ENCODE measurements at regions not wholly inside any gene's neighbourhood (a gene's known extent, or its start where the extent isn't known, plus 50 kb on each side); places are given as distances from the start of the nearest gene placed in this dataset.

GRCh38 chr2:21910832-21911507, 787.2 kb downstream of the TDRD15 start:
- DNase-seq, result no peak

GRCh38 chr2:21912405-21912804, 788.6 kb downstream of the TDRD15 start:
- no peak for DNase-seq

DNA sequence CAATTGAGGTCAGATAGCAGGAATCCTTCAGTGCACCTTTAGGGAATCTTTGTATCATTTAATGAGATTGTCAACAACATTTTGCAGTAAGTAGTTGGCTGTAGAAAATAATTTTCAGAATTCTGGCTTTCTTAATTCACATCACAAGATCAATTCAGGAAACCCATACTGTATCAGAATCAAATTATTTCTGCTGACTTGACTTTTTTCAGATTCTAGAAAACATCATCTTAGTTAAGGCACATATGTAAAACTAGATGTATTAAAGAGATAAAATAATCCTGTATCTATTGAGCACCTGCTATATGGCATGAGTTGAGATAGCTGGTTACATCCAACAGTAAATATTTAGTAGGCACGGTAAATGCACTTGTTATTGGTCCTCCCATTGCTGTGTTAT, 791.4 kb downstream of the TDRD15 start:
- no peak for DNase-seq

GRCh38 chr2:21916934-21917522, 793.3 kb downstream of the TDRD15 start:
- DNase-seq, result no peak

GRCh38 chr2:21920721-21921120, 797.0 kb downstream of the TDRD15 start:
- DNase-seq, result no peak

- no peak for DNase-seq
Measured at GRCh38 chr2:21924640-21925285, 801.0 kb downstream of the TDRD15 start.

DNA sequence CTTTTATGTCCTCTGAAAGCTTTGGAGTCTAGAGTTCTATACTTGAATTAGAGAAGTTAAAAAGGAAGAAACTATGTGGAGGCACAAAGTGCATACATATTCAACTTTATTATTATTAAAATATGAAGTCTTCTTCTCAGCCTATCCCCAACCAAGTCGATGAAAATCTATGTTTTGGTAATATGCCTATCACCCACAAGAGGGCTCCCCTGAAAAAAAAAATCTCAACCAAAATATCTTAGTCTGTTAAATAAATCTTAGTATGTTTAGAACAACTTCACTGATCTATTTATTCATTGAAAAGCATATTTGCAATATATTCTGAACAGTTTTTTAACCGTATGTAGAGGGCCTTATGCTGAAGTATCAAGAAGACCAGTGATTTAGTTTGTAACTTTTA, 804.5 kb downstream of the TDRD15 start:
- no peak for DNase-seq

DNA sequence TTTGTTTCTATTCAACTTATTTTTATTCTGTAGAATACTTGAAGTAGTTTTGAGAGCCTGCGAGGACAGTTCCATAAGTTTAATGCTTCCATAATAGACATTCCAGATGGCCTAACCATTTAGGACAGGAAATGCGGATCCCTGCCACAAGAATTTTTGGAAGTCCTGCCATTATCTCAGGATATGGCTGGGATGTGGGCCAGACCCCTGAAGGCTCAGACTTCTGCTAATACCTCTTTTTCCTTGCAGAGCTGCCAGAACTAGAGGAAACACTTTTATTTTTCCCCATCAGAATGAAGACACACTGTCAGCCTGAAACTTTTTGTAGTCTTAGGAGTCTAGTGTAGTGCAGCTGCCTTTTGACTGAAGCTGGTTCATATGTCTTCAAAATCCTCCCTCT, 806.5 kb downstream of the TDRD15 start:
- DNase-seq, result no peak

GRCh38 chr2:21939967-21940366, 816.2 kb downstream of the TDRD15 start:
- DNase-seq, result no peak

DNA sequence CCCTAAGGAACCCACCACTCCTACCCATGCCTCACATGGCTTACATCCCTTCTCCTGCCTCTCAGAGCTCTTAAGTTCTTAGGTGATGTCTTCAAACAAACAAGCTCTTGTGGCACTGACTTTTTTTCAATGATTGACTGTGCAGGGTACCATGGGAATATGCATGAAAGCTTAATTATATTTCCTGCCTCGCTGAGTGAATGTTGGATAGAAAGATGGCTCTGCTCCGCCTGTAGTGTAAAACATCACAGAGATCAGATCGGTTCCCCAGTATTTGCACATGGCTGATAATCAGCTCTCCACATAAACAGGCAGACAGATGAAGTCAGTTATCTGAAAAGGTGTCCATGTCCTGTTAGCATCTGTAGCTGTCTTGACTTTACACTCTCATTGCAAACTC, 820.8 kb downstream of the TDRD15 start:
- DNase-seq, result no peak

- DNase-seq, result no peak
Measured at GRCh38 chr2:21945658-21946057, 821.9 kb downstream of the TDRD15 start.

GRCh38 chr2:21947046-21947445, 823.3 kb downstream of the TDRD15 start:
- no peak for DNase-seq

- DNase-seq, result no peak
Measured at GRCh38 chr2:21966139-21966538, 842.4 kb downstream of the TDRD15 start.

DNA sequence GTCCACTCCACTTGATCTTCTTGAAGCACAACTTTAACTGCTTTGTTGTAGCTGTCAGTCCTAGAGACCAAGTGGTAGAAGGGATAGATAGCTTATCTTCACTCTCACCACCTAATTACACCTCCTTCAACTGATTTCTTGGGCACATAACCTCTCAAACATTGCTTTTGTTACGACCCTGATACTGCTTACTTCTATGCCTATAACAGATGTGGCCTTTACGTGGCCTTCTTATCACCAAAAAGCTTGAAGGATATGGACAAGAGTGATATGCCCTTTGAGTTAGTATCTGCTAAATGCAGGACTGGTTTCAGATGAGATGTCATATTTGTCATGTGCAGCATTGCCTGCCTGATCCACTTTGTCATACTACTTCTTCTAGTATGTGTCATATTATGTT, 847.2 kb downstream of the TDRD15 start:
- no peak for DNase-seq

- DNase-seq, result no peak
Measured at GRCh38 chr2:21972586-21972985, 848.8 kb downstream of the TDRD15 start.

DNA sequence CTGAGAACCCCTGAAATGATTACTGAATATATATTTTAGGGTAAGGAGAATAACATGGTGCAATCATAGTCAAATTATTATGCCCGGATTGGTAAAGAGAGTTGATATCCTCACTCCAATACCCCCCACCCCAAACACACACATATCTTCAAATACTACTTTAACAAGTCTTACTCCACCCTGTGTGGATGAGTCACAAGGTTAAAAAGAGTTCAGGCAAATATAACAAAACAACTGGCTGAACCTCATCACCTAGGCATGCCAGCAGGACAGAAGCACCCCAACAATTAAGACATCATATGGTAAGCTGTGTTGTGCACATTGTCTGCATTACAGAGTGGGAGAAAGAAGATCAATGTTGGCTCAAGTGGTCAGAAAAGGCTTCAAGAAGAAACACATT, 857.4 kb downstream of the TDRD15 start:
- DNase-seq, result no peak

- DNase-seq, result no peak
Measured at GRCh38 chr2:21993002-21993401, 869.2 kb downstream of the TDRD15 start.

DNA sequence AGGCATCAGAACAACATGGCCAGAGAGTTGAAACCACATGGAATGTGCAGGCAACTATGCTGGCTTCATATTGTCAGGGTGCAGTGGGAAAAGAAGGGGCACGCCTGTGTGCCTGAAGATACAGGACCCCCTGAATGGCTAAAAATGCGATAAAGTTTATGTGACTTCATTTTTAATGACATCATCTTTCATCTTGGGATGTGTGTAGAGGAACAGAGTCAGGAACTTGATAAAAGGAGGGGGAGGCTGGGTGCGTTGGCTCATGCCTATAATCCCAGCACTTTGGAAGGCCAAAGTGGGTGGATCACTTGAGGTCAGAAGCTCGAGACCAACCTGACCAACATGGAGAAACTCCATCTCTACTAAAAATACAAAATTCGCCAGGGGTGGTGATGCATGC, 872.6 kb downstream of the TDRD15 start:
- no peak for DNase-seq

- DNase-seq, result no peak
Measured at GRCh38 chr2:21999522-21999921, 875.8 kb downstream of the TDRD15 start.

DNA sequence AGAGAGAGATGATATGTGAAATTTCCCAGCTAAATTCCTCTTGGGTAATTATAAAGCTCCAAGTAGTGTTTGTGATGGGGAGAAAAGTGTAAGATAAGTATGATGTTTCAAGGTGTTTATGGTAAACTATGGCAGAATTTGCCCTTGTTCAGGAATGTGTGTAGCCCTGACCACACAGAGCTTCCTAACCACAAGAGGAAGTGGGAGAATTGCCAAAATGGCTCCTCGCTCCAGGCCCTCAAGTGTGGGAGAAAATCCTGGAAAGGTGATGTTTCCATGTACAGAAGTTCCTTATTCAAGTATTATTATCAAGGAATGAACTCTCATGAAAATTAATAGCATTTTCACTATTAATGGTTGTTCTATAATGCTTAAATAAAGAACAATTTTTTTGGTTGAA, 878.3 kb downstream of the TDRD15 start:
- DNase-seq, result no peak

- DNase-seq, result no peak
Measured at GRCh38 chr2:22003270-22003669, 879.5 kb downstream of the TDRD15 start.

GRCh38 chr2:22011048-22011447, 887.3 kb downstream of the TDRD15 start:
- no peak for DNase-seq

DNA sequence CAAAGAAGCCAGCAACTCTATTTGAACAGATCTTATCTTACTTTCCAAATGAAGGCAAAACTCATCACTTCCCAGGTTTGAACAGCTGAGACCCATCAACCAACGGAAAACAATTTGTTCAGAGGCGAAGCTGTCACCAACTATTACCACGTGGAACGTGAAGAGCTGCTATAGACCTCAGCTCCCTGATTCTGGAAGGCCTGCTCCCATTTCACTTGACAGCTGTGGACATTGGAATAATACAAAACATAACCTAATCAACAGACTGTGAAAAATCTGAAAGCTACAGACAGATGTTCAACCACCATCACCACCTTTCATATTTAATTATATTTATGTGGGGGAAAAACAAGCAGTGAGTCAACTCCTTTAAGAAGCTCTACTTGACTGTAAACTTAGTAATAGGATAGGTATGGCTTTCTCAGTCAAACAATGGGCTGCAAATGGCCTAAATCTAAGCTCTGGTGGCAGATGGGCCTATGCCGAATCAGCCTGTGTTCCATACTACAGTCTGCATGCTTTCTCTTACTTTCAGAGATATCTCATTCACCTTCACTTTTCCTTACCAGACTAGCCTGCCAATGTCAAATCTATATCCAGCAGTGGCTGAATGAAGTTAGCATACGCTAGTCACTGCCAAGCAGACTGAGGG, 896.4 kb downstream of the TDRD15 start:
- no peak for DNase-seq
